Rectal smooth muscle tissue (tissue), 1 donor: ENCODE measurements at regions not wholly inside any gene's neighbourhood (a gene's known extent, or its start where the extent isn't known, plus 50 kb on each side); places are given as distances from the start of the nearest gene placed in this dataset.

Experiments used
- H3K27ac ChIP-seq: one replicate; pipeline ENCODE4 v1.7.0; 2013; ENCODE audit warnings: low read depth, low read length, inconsistent platforms
- H3K27me3 ChIP-seq: one replicate; pipeline ENCODE4 v1.7.0; 2013; ENCODE audit warnings: low read length; ENCODE audit not compliant: control insufficient read depth, insufficient read depth
- H3K36me3 ChIP-seq: one replicate; pipeline ENCODE4 v1.7.0; 2013; ENCODE audit warnings: low read length; ENCODE audit not compliant: control insufficient read depth, insufficient read depth
- H3K4me1 ChIP-seq: one replicate; pipeline ENCODE4 v1.7.0; 2013; ENCODE audit warnings: low read length; ENCODE audit not compliant: control insufficient read depth, insufficient read depth
- H3K4me3 ChIP-seq: one replicate; pipeline ENCODE4 v1.7.0; 2013; ENCODE audit warnings: low read length
- H3K9ac ChIP-seq: one replicate; pipeline ENCODE4 v1.7.0; 2013; ENCODE audit warnings: low read length

DNA sequence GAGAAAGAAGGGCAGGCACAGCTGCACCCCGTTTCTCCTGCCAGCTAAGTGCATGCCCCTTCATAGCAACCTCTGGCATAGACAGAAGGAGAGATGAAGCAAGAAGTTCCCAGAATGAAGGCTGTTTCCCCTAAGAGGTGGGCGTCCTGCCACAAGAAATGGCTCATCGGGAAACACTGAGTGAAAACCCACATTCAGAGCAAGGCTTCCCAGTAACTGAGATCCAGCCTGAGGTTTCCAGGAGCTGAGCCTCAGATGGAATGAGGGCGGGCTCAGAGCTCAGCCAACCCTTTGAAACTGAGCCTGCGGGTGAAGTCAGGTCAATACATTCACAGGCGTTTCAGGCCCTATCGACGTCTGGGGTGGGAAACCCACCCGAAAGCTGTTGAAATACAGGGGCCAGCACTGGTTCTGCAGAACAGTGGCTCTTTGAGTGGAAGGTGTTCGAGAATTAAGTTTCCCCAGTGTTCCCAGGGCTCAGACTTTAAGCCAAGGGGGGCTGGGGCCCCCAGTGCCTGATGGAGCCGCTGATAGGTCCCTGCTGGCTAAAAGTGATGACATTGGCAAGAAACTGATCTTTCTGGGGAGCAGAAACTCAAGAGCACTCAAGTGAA, 510.2 kb downstream of the RPS24 start:
- Histone ChIP-seq H3K4me1 (peaks cover 26% of the 10 kb centered on the region), H3K36me3 (no peaks in the 10 kb centered on the region), H3K27me3 (no peaks in the 10 kb centered on the region), H3K4me3 (no peak overlapping the region), H3K9ac (no peak overlapping the region), H3K27ac (peak overlapping the region; percentile 67)

DNA sequence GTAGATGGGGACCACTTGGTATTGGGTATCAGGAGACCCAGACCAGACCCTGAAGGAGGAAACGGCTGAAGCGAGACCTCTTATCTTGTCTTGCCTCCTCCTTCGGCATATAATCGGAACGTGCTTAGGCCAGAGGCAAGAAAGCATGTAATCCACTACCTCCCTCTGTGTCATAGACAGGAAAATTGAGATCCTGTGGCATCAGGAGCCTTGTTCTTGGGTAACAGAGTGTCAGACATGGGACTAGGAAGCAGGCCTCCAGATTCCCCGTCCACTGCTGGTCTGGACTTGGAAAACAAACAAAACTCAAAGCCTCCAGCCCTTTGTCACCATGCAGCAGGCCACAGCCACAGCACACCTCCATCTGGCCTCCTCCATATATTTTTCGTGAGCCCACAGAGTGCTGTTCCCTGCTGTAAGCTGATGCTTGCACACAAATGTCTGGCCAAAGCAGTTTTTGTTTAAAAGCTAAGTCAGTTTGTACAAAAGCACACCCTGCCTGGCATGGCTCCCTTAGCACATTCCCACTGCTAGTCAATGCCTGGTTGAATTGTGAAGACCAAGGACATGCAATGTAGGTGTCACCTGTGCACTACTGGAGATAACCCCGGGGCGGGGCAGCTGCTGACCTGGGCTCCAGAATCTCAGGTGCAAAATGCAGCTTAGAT, 510.9 kb downstream of the RPS24 start:
- no peak overlapping the region for H3K4me3 ChIP-seq
- H3K4me1 ChIP-seq: peaks cover 29% of the 10 kb centered on the region
- peak overlapping the region; percentile 67 for H3K27ac ChIP-seq
- no peaks in the 10 kb centered on the region for H3K36me3 ChIP-seq
- no peak overlapping the region for H3K9ac ChIP-seq
- H3K27me3 ChIP-seq: no peaks in the 10 kb centered on the region

DNA sequence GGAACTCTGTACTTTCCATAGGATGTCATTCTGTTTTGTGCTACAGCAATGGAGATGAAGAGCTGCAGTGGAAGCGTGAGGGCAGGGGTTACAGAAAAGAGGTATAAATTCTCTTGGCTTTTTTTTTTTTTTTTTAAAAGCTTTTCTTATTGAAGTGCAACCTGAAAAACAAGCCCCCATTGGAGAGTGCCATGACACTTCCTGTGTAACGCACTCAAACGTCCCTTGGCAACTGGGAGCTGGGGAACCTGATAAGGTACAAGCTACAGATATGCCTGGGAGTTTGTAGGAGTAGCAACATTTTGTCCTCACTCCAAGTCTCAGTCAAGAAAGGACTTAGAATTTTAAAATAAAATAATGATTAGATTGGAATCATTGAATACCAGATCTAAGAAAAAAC, 512.1 kb downstream of the RPS24 start:
- Histone ChIP-seq H3K36me3 (no peaks in the 10 kb centered on the region), H3K9ac (no peak overlapping the region), H3K27ac (no peak overlapping the region), H3K27me3 (no peaks in the 10 kb centered on the region), H3K4me1 (peaks cover 29% of the 10 kb centered on the region), H3K4me3 (no peak overlapping the region)

DNA sequence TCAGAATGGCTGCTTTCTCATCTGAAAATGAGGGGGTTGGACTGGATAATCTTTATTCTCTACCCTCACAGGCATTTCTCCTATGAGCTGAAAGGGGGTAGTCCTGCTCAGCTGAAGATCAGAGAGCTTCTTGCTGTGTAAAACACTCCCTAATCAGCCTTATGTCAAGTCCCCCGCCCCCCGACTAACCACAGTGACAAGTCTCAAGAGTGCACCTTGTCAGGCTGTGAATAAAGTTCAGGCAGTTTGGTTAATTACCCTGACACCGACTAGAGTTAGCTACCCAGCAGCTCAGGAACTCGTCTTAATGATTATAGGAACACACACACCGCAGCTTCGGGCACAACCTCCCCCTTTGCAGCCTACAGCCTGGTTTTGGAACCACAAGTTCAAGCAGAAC, 513.7 kb downstream of the RPS24 start:
- no peaks in the 10 kb centered on the region for H3K36me3 ChIP-seq
- no peak overlapping the region for H3K27ac ChIP-seq
- H3K27me3 ChIP-seq: no peaks in the 10 kb centered on the region
- H3K4me1 ChIP-seq: peaks cover 35% of the 10 kb centered on the region
- H3K9ac ChIP-seq: no peak overlapping the region
- H3K4me3 ChIP-seq: no peak overlapping the region

DNA sequence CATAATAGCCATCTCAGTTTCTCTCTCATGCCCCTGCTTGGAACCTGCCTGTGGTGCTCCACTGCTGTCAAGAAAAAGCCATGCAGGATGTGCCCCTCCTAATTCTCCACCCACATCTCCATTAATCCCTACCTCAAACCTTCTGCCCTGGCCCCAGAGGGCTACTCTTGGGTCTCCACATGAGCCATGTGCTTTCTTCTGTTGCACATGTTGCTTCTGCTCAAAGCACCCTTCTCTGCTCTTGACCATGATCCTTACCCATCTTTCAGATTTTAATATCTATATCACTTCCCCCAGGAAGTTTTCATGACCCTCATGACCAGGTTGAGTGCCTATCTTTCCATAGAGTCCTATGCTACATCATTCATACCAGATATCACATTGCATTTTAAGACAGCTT, 514.2 kb downstream of the RPS24 start:
- H3K4me1 ChIP-seq: peaks cover 35% of the 10 kb centered on the region
- no peak overlapping the region for H3K4me3 ChIP-seq
- no peak overlapping the region for H3K9ac ChIP-seq
- no peak overlapping the region for H3K27ac ChIP-seq
- H3K27me3 ChIP-seq: no peaks in the 10 kb centered on the region
- no peaks in the 10 kb centered on the region for H3K36me3 ChIP-seq

DNA sequence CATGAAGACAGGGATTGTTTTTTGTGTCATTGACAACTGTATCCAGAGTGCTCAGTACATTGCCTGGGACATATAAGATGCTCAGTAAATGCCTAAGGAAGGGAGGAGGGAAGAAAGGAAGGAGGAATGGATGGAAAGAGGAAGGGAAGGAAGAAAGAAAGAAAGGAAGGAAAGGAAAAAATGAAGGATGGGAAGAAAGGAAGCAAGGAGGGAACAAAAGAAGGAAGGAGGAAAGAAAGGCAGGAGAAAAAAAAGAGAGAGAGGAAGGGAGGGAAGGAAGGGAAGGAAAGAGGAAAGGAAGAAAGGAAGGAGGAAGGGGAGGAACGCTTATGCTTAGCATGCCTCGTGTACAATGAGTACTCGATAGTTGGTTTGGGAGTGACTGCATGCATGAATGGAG, 514.7 kb downstream of the RPS24 start:
- Histone ChIP-seq H3K27me3 (no peaks in the 10 kb centered on the region), H3K4me3 (no peak overlapping the region), H3K4me1 (peaks cover 35% of the 10 kb centered on the region), H3K27ac (no peak overlapping the region), H3K36me3 (no peaks in the 10 kb centered on the region), H3K9ac (no peak overlapping the region)

DNA sequence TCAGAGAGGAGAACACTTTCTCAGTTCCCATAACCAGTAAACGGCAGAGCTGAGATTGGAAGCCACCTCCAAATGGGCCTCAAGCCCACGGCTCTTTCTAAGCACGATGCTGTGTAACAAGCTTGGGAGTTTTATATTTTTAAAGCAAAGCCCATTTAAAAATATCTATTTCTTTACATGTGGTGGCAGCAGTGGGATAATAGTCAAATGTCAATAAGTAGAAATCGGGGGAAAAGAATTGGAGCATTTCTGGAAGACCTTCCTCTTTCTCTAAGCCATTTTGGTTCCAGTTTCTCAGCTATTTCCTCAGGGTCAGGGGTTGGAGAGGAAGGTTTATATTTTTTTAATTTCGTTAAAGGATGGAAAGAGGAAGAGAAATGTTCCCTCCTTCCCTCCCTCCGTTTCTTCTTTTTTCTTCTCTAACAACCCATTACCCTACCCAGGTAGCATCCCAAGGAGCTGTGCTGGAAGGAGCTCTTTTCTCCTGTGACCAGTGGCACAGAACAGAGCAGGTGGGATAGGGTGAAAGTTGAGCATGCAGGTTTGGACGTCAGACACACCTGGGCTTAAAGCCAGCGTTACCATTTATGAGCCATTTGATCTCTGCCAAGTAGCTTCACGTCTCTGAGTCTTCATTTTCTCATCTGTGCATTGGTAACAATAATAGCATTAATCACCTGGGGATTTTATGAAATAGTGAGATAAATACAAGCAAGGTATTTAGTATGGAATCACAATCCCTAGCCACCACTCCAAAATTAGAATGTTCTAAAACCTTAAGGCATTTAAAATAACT, 515.7 kb downstream of the RPS24 start:
- no peak overlapping the region for H3K27ac ChIP-seq
- H3K4me1 ChIP-seq: peaks cover 27% of the 10 kb centered on the region
- H3K9ac ChIP-seq: no peak overlapping the region
- H3K27me3 ChIP-seq: no peaks in the 10 kb centered on the region
- H3K36me3 ChIP-seq: no peaks in the 10 kb centered on the region
- H3K4me3 ChIP-seq: no peak overlapping the region

DNA sequence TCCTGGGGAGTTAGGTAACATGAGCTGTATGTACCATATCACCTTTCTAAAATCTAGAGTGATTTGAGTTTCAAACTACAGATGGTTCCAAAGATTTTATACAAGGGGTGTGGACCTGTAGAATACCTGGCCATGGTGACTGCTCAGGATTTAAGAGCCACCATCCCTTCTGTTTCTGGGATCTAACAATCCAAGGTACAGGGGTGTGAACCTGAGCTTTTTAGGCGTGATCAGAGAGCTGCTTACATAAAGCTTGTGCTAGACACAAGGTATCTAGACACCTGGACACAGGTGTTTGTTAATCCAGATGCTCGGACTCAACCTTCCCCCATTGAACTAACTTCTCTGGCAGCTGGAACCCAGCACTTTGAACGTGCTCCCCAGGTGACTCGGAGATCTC, 516.4 kb downstream of the RPS24 start:
- Histone ChIP-seq H3K4me3 (no peak overlapping the region), H3K4me1 (peaks cover 20% of the 10 kb centered on the region), H3K27me3 (no peaks in the 10 kb centered on the region), H3K9ac (no peak overlapping the region), H3K27ac (no peak overlapping the region), H3K36me3 (no peaks in the 10 kb centered on the region)

DNA sequence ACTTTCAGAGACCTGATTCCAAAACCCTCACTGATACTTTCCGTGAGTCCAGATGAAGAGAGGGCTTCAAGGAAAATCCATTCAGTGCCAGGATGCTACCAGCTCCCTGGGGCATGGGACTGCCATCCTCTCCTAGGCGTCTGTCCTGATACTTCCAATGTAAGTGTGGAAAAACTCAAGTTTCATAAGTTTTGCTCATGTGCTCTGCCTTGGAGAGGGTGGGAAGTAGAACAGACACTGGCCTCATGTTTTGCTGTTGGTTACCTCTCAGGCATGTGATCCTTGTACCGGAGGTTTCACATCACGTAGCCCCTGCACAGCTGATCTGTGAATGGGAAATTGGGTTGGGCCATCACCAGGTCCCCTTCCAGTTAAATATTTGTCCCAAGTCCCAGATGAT, 517.1 kb downstream of the RPS24 start:
- H3K4me1 ChIP-seq: peaks cover 20% of the 10 kb centered on the region
- H3K27me3 ChIP-seq: no peaks in the 10 kb centered on the region
- H3K9ac ChIP-seq: no peak overlapping the region
- H3K4me3 ChIP-seq: no peak overlapping the region
- no peaks in the 10 kb centered on the region for H3K36me3 ChIP-seq
- H3K27ac ChIP-seq: no peak overlapping the region

DNA sequence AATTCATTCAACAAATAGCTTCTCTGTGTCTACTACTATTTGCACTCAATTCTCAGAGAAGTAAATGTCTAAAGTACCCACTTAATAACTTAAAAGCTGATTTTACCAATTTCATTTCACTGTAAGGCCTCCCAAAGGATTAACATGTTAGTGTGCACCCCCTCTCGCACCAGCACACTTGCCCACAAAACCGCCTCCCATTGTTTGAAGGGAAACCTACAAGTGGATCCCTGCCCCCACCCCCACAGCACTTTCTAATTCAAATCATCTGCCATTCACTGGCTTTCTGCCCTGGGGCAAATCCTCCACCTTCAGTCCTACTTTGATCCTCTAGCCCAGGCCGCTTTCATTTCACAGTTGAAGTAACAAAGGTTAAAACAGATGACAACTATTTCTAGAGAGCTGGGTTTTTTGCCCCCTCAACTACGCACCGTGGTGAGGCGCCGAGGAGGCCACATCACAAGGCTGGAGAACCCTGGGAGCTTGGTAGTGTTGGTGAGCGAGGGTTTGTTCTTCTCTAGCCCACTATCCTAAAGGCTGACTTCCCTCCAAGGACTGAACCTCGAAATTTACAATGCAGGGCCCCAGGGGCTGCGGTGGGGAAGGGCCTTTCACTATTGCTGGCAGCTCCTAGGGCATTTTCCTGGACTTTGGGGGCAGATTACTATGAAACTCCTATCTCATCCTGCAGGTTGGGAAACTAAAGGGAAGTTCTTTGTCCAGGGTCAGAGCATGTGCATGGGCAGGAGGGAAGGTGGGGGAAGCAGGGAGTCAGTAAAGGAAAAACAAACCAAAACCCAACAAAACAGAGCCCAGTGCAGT, 517.4 kb upstream of the ZMIZ1 start:
- Histone ChIP-seq H3K27me3 (no peaks in the 10 kb centered on the region), H3K9ac (no peak overlapping the region), H3K4me3 (no peak overlapping the region), H3K4me1 (peaks cover 20% of the 10 kb centered on the region), H3K27ac (peak overlapping the region; percentile 81), H3K36me3 (no peaks in the 10 kb centered on the region)

DNA sequence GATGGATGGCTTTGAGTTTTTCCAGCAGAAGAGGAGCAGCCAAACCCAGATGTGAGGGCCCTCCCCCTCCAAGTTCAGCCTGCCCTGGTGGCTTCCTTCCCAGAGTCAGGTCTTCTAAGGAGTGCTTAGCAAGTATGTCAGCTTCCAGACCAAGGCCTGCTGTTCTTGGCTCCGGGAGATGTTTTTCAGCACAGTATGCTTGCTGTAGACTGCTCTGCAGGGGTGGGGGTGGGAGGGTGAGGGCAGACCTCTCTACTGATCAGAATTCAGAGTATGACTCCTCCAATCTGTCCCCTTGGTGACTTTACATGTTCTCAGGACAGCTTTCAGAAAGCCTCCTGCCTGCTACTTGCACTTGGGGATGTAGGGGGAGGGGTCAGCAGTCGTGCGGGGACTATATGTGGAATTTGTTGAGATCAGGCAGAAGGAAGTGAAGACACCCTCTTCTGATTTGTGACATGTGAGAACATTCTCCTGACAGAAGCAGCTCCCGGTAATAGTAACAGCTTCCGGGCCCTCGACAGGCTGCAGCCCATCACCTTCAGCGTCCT, 516.4 kb upstream of the ZMIZ1 start:
- Histone ChIP-seq H3K4me3 (no peak overlapping the region), H3K36me3 (no peaks in the 10 kb centered on the region), H3K27ac (peak overlapping the region; percentile 81), H3K27me3 (no peaks in the 10 kb centered on the region), H3K4me1 (peaks cover 20% of the 10 kb centered on the region), H3K9ac (no peak overlapping the region)

DNA sequence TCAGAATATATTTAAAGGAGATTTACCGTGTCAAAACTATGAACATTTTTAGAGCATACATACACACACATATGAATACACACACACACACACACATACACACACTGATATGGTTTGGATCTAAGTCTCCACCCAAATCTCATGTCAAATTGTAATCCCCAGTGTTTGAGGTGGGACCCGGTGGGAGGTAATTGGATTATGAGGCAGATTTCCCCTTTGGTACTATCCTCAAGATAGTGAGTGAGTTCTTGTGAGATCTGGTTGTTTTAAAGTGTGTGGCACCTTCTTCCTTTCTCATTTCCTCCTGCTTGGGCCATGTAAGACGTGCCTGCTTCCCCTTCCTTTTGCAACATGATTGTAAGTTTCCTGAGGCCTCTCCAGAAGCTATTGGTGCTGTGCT, 515.0 kb upstream of the ZMIZ1 start:
- Histone ChIP-seq H3K4me3 (no peak overlapping the region), H3K9ac (no peak overlapping the region), H3K4me1 (peaks cover 20% of the 10 kb centered on the region), H3K36me3 (no peaks in the 10 kb centered on the region), H3K27ac (no peak overlapping the region), H3K27me3 (no peaks in the 10 kb centered on the region)
